Sigmoid colon (tissue), 6 donors: ENCODE measurements at regions not wholly inside any gene's neighbourhood (a gene's known extent, or its start where the extent isn't known, plus 50 kb on each side); places are given as distances from the start of the nearest gene placed in this dataset.

Source experiments
- DNase-seq: peaks from one replicate; pipeline ENCODE4 v3.0.0-alpha.2; 2019
- H3K27ac ChIP-seq, 4 donors: fragments of 200-600 bp; sonication (generic); one replicate each; pipeline ENCODE4 v1.5.1; 2016 to 2019; ENCODE audit warnings: mild to moderate bottlenecking in 1 of 4
- H3K27me3 ChIP-seq, 3 donors: fragments of 200-600 bp; sonication (generic); one replicate each; pipeline ENCODE4 v1.5.1; 2019; ENCODE audit warnings: mild to moderate bottlenecking in 1 of 3
- H3K36me3 ChIP-seq, 4 donors: fragments of 200-600 bp; sonication (generic); one replicate each; pipeline ENCODE4 v1.5.1; 2016 to 2019
- H3K4me1 ChIP-seq, 4 donors: fragments of 200-600 bp; sonication (generic); one replicate each; pipeline ENCODE4 v1.5.1; 2017 to 2019
- H3K4me3 ChIP-seq, 4 donors: fragments of 200-600 bp; sonication (generic); one replicate each; pipeline ENCODE4 v1.5.1; 2017 to 2019; ENCODE audit warnings: mild to moderate bottlenecking in 2 of 4, moderate library complexity in 1 of 4
- H3K9me3 ChIP-seq, 4 donors: fragments of 200-600 bp in 3 of 4; sonication (generic) in 3 of 4; one replicate each; pipeline versions ENCODE4 v1.5.1 to v1.6.1; 2013 to 2019
- CTCF ChIP-seq, 4 experiments: fragments of 450-650 bp in 3 of 4; fragments of 200-600 bp in 1 of 4; IDR thresholded peaks; one replicate each; pipeline ENCODE4 v1.5.1; 2016 to 2019; ENCODE audit warnings: antibody characterized with exemption in 4 of 4, mild to moderate bottlenecking in 3 of 4, moderate library complexity in 2 of 4
- EP300 ChIP-seq, 4 donors: sonication (generic); formaldehyde crosslinking; IDR thresholded peaks; one replicate each; pipeline ENCODE4 v1.6.1; 2017; ENCODE audit warnings: antibody characterized with exemption in 4 of 4
- POLR2A ChIP-seq, 2 donors: fragments of 450-650 bp; IDR thresholded peaks; one replicate each; pipeline ENCODE4 v1.6.1; 2016; ENCODE audit warnings: antibody characterized with exemption in 2 of 2, mild to moderate bottlenecking in 2 of 2, moderate library complexity in 2 of 2
- POLR2AphosphoS5 ChIP-seq, 4 donors: sonication (generic); formaldehyde crosslinking; IDR thresholded peaks; one replicate each; pipeline ENCODE4 v1.6.1; 2017; ENCODE audit warnings: antibody characterized with exemption in 4 of 4
- WGBS, 2 donors: extraction: QIAGEN DNeasy Blood & Tissue Kit; methylation state at CpG; one replicate each; pipeline ENCODE4 v1.1.7; 2013; 5-methylcytosine and 5-hydroxymethylcytosine counted together
- intact Hi-C: fragments of 100-400 bp; cut with DNase I; formaldehyde crosslinking; loops from one replicate; pipeline ENCODE4 v1.15.1; 2023
- donor health status: healthy with polysubstance abuse.
- donor health status: healthy.

DNA sequence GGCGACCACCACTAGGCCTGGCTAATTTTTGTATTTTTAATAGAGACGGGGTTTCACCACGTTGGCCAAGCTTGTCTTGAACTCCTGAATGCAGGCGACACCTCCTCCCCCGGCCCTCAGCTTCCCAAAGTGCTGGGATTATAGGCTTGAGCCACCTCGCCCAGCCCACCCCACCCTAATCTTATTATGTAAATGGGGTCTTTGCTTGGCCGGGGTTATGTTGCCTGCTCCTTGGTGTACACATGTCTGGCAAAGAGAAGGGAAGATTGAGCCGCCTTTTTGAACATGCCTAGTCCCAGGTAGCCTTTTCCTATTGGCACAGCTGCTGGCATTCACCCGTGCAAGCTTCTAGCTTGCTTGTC lies 106.8 kb downstream of the KCTD15 start:
- Histone ChIP-seq H3K36me3 (no peaks in the 10 kb centered on the region), H3K9me3 (peaks cover 0 to 3% (median 0%) of the 10 kb centered on the region in 4 donors), H3K4me3 (no peak overlapping the region), H3K27ac (no peak overlapping the region), H3K4me1 (peaks cover 0 to 20% (median 16%) of the 10 kb centered on the region in 4 donors), H3K27me3 (peaks cover 12 to 61% (median 31%) of the 10 kb centered on the region in 3 donors)
- intact Hi-C loops = no loop called here
- TF ChIP-seq CTCF (IDR thresholded peaks at IDR 0.05) (no peak), EP300 (IDR thresholded peaks at IDR 0.05) (no peak), POLR2AphosphoS5 (IDR thresholded peaks at IDR 0.05) (no peak), POLR2A (IDR thresholded peaks at IDR 0.05) (no peak)
- 68 to 85% methylated on average over 9 of the region's 9 CpGs for WGBS, 2 donors
- no peak for DNase-seq

- peaks cover 0 to 20% (median 16%) of the 10 kb centered on the region in 4 donors for H3K4me1 ChIP-seq
- no peak overlapping the region for H3K4me3 ChIP-seq
- WGBS, 2 donors = 49 to 63% methylated on average over 7 of the region's 7 CpGs
- intact Hi-C loops = no loop called here
- H3K9me3 ChIP-seq = no peaks in the 10 kb centered on the region
- peaks cover 12 to 61% (median 31%) of the 10 kb centered on the region in 3 donors for H3K27me3 ChIP-seq
- H3K27ac ChIP-seq = peak overlapping the region in 3 of 4 donors; percentile 56 to 76 (median 70)
- no peaks in the 10 kb centered on the region for H3K36me3 ChIP-seq
- TF ChIP-seq POLR2AphosphoS5 (IDR thresholded peaks at IDR 0.05) = peak in 1 of 4 donors; percentile 22
- TF ChIP-seq CTCF (IDR thresholded peaks at IDR 0.05) = no peak
- no peak for DNase-seq
Measured at GRCh38 chr19:33904681-33905080, 108.0 kb downstream of the KCTD15 start.

GRCh38 chr19:33905473-33905936 lies 108.8 kb downstream of the KCTD15 start:
- H3K36me3 ChIP-seq = no peaks in the 10 kb centered on the region
- H3K4me3 ChIP-seq = peak overlapping the region; percentile 28 to 59 (median 52)
- intact Hi-C loops = no loop called here
- no peak for DNase-seq
- TF ChIP-seq CTCF (IDR thresholded peaks at IDR 0.05) (no peak), EP300 (IDR thresholded peaks at IDR 0.05) (no peak), POLR2AphosphoS5 (IDR thresholded peaks at IDR 0.05) (no peak), POLR2A (IDR thresholded peaks at IDR 0.05) (no peak)
- peak overlapping the region; percentile 12 to 76 (median 63) for H3K27ac ChIP-seq
- peaks cover 0 to 20% (median 16%) of the 10 kb centered on the region in 4 donors for H3K4me1 ChIP-seq
- H3K9me3 ChIP-seq = no peaks in the 10 kb centered on the region
- H3K27me3 ChIP-seq = peaks cover 12 to 61% (median 31%) of the 10 kb centered on the region in 3 donors
- WGBS, 2 donors = 1 to 2% methylated on average over 26 of the region's 26 CpGs

- peak; percentile 69 for DNase-seq
- H3K27me3 ChIP-seq = peaks cover 12 to 61% (median 30%) of the 10 kb centered on the region in 3 donors
- peak overlapping the region; percentile 28 to 59 (median 52) for H3K4me3 ChIP-seq
- H3K36me3 ChIP-seq = no peaks in the 10 kb centered on the region
- intact Hi-C loops = no loop called here
- TF ChIP-seq POLR2A (IDR thresholded peaks at IDR 0.05) (no peak), EP300 (IDR thresholded peaks at IDR 0.05) (no peak), CTCF (IDR thresholded peaks at IDR 0.05) (no peak), POLR2AphosphoS5 (IDR thresholded peaks at IDR 0.05) (no peak)
- WGBS, 2 donors = 1% methylated on average over 60 of the region's 60 CpGs
- H3K9me3 ChIP-seq = no peaks in the 10 kb centered on the region
- peak overlapping the region; percentile 12 to 76 (median 63) for H3K27ac ChIP-seq
- H3K4me1 ChIP-seq = peaks cover 0 to 20% (median 16%) of the 10 kb centered on the region in 4 donors
Measured at GRCh38 chr19:33905937-33906577, 109.4 kb downstream of the KCTD15 start.
